ENCODE measurements at regions not wholly inside any gene's neighbourhood (a gene's known extent, or its start where the extent isn't known, plus 50 kb on each side); places are given as distances from the start of the nearest gene placed in this dataset.
"Not testable (repeated sequence)": the region's sequence is repeated elsewhere in the genome, so short reads cannot be mapped to it uniquely, and the experiment has no call there.

DNA sequence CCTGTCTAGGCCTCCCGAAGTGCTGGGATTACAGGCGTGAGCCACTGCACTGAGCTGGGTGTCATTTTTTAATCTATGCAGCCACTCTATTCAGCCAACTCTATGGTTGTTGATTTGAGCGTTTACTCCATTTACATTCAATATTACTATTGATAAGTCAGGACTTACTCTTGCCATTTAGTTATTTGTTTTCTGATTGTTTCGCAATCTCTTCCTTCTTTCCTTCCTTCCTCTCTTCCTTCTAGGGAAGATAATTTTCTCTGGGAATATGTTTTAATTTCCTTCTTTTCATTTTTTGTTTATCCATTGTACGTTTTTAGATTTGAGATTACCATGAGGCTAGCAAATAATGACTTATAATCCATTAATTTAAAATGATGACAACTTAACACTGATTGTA lies 2056.0 kb downstream of the OLFM4 start:
- Mint-ChIP-seq H3K4me1 (no peaks in the 10 kb centered on the region), H3K27ac (ENCODE audit: low read depth) (no peak overlapping the region), H3K9me3 (peaks cover 11% of the 10 kb centered on the region), H3K4me3 (no peak overlapping the region), H3K27me3 (no peaks in the 10 kb centered on the region), H3K36me3 (ENCODE audit: insufficient read depth) (no peaks in the 10 kb centered on the region)
- ATAC-seq (replicated peaks; ENCODE audit: extremely low read depth, poor library complexity, severe bottlenecking) (no peak), DNase-seq (ENCODE audit: low spot score in 2 of 2) (no peak)

DNA sequence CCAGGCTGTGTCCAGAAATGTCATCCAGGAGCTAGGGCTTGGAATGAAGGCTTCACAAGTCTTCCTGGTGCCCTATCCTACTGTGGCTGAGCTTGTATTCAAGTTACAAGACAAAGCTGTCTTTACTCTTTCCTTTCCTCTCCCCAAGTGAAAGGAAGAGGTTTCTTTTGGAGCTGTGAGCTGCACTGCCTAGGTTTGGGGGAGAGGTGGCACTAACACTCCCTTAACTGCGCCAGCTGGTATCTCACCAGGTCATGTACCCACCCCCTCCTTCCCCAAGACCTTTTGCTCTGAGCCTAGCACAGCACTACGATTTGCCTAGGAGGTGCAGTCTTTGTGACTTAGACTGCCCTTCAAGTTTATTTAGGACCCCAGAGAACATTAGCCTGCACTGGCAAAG lies 2053.6 kb upstream of the PRR20A start:
- H3K4me1 Mint-ChIP-seq: no peaks in the 10 kb centered on the region
- H3K27me3 Mint-ChIP-seq: no peaks in the 10 kb centered on the region
- no peaks in the 10 kb centered on the region for H3K36me3 Mint-ChIP-seq (ENCODE audit: insufficient read depth)
- no peak overlapping the region for H3K4me3 Mint-ChIP-seq
- H3K27ac Mint-ChIP-seq (ENCODE audit: low read depth): no peak overlapping the region
- DNase-seq (ENCODE audit: low spot score in 2 of 2): no peak
- ATAC-seq (replicated peaks; ENCODE audit: extremely low read depth, poor library complexity, severe bottlenecking): no peak
- H3K9me3 Mint-ChIP-seq: peaks cover 16% of the 10 kb centered on the region

DNA sequence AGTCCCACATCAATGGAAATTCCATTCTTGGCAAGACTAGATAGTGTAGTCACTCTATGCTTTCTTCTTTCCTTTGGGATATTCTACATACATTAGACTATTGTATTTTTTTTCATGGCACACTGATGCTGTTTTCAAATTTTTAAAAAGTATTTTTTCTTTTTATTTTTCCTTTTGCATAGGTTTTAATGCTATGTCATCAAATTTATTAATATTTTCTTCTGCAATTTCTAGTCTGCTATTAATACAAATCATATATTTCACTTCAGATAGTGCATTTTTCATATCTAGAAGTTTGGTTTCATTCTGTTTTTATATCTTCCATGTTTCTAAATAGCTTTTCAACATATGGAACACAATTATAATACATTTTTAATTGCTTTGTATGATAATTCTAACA lies 2050.1 kb upstream of the PRR20A start:
- H3K36me3 Mint-ChIP-seq (ENCODE audit: insufficient read depth): no peaks in the 10 kb centered on the region
- no peak overlapping the region for H3K4me3 Mint-ChIP-seq
- H3K27me3 Mint-ChIP-seq: no peaks in the 10 kb centered on the region
- ATAC-seq (replicated peaks; ENCODE audit: extremely low read depth, poor library complexity, severe bottlenecking) (no peak), DNase-seq (ENCODE audit: low spot score in 2 of 2) (no peak)
- H3K4me1 Mint-ChIP-seq: no peaks in the 10 kb centered on the region
- no peak overlapping the region for H3K27ac Mint-ChIP-seq (ENCODE audit: low read depth)
- peaks cover 5% of the 10 kb centered on the region for H3K9me3 Mint-ChIP-seq

DNA sequence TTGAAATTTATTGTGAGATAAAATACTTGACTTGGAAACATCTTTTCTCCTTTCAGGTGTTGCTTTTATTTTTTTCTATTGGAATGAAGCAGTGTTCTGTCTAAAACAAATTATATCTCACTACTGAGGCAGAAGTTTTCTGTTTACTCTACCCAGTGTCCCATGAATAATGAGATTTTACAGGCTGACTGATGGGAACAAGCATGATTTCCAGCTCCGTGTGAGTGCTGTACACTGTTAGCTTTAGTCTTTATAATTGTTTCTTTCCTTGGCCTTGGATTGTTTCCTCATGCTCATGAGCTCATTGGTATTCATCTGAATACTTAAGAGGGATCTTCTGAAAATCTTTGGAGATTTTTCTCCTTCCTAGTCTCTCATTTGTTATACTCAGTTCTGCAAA lies 2049.5 kb upstream of the PRR20A start:
- no peak for ATAC-seq (replicated peaks; ENCODE audit: extremely low read depth, poor library complexity, severe bottlenecking)
- H3K4me3 Mint-ChIP-seq: no peak overlapping the region
- H3K36me3 Mint-ChIP-seq (ENCODE audit: insufficient read depth): no peaks in the 10 kb centered on the region
- H3K27ac Mint-ChIP-seq (ENCODE audit: low read depth): no peak overlapping the region
- H3K9me3 Mint-ChIP-seq: peaks cover 10% of the 10 kb centered on the region
- H3K4me1 Mint-ChIP-seq: no peaks in the 10 kb centered on the region
- H3K27me3 Mint-ChIP-seq: no peaks in the 10 kb centered on the region
- DNase-seq (ENCODE audit: low spot score in 2 of 2): no peak

DNA sequence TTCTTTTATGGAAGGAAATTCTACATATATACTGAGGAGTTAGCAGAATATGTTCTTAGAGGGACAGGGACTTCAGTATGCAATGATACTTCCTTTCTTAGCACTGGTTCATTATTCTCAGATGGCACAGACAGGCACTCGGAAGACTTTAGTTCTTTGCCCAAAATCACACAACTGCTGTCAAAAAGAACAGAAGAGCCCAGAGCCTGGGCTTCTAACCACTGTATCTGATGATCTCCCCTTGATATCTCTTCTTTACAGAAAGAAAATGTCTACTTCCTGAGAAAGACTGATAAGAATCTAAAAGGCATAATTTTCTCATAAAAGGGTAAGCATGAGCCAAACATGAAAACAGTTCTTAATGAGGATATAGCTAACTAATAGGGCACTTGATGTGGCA lies 2034.2 kb upstream of the PRR20A start:
- Mint-ChIP-seq H3K27ac (ENCODE audit: low read depth) (no peak overlapping the region), H3K27me3 (no peaks in the 10 kb centered on the region), H3K4me1 (no peaks in the 10 kb centered on the region), H3K9me3 (peaks cover 18% of the 10 kb centered on the region), H3K36me3 (ENCODE audit: insufficient read depth) (no peaks in the 10 kb centered on the region), H3K4me3 (no peak overlapping the region)
- no peak for DNase-seq (ENCODE audit: low spot score in 2 of 2)
- ATAC-seq (replicated peaks; ENCODE audit: extremely low read depth, poor library complexity, severe bottlenecking): no peak

DNA sequence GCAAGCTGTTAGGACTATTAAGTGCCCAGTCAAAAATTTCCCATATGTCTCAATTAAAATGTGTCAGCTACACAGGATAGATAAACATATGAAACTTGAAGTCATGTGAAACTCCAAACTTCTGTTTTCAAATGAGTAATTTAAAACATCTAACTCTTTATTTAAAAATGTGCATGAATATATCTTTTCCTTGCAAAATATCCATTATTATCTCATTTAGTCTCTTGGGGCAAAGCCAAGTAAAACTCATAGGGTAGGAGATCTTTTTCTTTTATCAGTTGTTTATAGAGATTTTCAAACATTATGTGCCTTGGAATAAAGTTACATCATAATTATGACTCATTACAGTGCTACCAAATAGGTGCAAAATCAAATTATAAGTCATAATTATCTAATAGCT lies 2020.1 kb upstream of the PRR20A start:
- H3K27ac Mint-ChIP-seq (ENCODE audit: low read depth): no peak overlapping the region
- H3K9me3 Mint-ChIP-seq: peaks cover 11% of the 10 kb centered on the region
- no peaks in the 10 kb centered on the region for H3K4me1 Mint-ChIP-seq
- H3K36me3 Mint-ChIP-seq (ENCODE audit: insufficient read depth): no peaks in the 10 kb centered on the region
- DNase-seq (ENCODE audit: low spot score in 2 of 2) (no peak), ATAC-seq (replicated peaks; ENCODE audit: extremely low read depth, poor library complexity, severe bottlenecking) (no peak)
- no peaks in the 10 kb centered on the region for H3K27me3 Mint-ChIP-seq
- no peak overlapping the region for H3K4me3 Mint-ChIP-seq

DNA sequence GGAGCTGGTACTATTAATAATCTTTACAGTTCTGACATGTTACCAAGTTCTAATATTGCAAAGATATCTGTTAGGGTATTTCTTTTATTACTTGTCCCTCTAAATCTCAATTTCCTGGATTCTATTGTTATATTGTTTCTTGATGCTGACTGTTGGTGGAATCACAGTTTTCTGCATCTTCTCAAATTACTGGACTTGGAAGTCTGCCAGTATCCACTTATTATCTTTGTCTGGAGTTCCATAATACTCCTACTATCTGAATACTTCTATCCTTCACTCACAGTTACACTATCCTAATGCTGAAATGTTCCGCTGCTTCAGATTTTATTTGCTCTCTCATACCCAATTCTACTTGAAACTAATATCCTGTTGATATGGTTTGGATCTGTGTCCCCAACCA lies 1985.7 kb upstream of the PRR20A start:
- no peaks in the 10 kb centered on the region for H3K27me3 Mint-ChIP-seq
- peaks cover 3% of the 10 kb centered on the region for H3K36me3 Mint-ChIP-seq (ENCODE audit: insufficient read depth)
- DNase-seq (ENCODE audit: low spot score in 2 of 2): no peak
- no peak overlapping the region for H3K4me3 Mint-ChIP-seq
- H3K9me3 Mint-ChIP-seq: peaks cover 39% of the 10 kb centered on the region
- no peak overlapping the region for H3K27ac Mint-ChIP-seq (ENCODE audit: low read depth)
- no peaks in the 10 kb centered on the region for H3K4me1 Mint-ChIP-seq
- no peak for ATAC-seq (replicated peaks; ENCODE audit: extremely low read depth, poor library complexity, severe bottlenecking)

DNA sequence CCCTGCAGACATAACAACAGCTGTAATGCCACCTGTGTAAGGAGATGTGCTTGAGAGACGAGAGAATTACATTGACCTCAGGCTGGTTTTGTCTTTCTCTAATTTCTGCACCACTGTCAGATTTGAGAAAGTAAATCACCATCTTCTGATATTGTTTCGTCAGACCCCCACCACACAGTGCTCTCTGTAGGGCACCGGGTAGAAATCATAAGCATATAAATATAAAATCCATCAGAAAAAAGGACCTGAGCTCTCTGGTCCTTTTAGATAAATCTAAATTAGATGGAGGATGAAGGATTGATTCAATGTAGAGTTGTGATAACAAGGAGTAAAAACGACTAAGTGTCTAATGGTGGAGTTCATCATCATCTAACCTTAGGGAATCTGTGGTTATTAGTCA lies 1981.0 kb upstream of the PRR20A start:
- no peak overlapping the region for H3K4me3 Mint-ChIP-seq
- no peak for DNase-seq (ENCODE audit: low spot score in 2 of 2)
- peaks cover 3% of the 10 kb centered on the region for H3K36me3 Mint-ChIP-seq (ENCODE audit: insufficient read depth)
- H3K9me3 Mint-ChIP-seq: peaks cover 40% of the 10 kb centered on the region
- no peaks in the 10 kb centered on the region for H3K4me1 Mint-ChIP-seq
- ATAC-seq (replicated peaks; ENCODE audit: extremely low read depth, poor library complexity, severe bottlenecking): no peak
- no peaks in the 10 kb centered on the region for H3K27me3 Mint-ChIP-seq
- no peak overlapping the region for H3K27ac Mint-ChIP-seq (ENCODE audit: low read depth)

DNA sequence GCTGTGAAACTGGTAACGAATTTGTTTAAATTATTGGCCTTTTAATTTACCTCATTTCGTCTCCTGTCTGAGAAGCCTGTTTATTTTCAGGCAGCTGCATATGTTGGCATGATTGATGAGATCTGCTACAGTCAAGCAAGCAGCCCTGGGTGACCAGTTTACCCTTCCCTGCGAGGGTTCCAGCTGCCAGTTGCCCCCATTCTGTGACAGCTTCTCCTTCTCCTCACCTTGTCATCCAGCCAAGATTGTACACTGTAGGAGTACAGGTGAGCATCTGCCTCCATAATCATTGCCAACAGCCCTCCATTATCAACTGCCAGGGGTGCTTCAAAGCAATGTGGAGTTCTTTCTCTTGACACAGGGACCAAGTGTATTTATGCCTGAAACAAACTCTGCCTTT lies 1979.9 kb upstream of the PRR20A start:
- no peak overlapping the region for H3K4me3 Mint-ChIP-seq
- H3K4me1 Mint-ChIP-seq: no peaks in the 10 kb centered on the region
- DNase-seq (ENCODE audit: low spot score in 2 of 2) (no peak), ATAC-seq (replicated peaks; ENCODE audit: extremely low read depth, poor library complexity, severe bottlenecking) (no peak)
- no peaks in the 10 kb centered on the region for H3K27me3 Mint-ChIP-seq
- peaks cover 30% of the 10 kb centered on the region for H3K9me3 Mint-ChIP-seq
- H3K36me3 Mint-ChIP-seq (ENCODE audit: insufficient read depth): peaks cover 3% of the 10 kb centered on the region
- no peak overlapping the region for H3K27ac Mint-ChIP-seq (ENCODE audit: low read depth)

DNA sequence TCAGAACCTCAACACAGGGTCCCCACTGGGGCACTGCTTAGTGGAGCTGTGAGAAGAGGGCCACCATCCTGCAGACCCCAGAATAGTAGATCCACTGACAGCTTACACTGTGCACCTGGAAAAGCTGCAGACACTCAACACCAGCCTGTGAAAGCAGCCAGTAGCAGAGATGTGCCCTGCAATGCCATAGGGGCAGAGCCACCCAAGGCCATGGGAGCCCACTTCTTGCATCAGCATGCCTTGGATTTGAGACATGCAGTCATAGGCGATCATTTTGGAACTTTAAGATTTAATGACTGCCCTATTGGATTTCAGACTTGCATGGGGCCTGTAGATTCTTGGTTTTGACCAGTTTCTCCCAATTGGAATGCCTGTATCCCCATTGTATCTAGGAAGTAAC lies 1962.1 kb upstream of the PRR20A start:
- not testable (repeated sequence) for H3K4me3 Mint-ChIP-seq; ATAC-seq (replicated peaks; ENCODE audit: extremely low read depth, poor library complexity, severe bottlenecking); H3K4me1 Mint-ChIP-seq; H3K27ac Mint-ChIP-seq (ENCODE audit: low read depth); H3K27me3 Mint-ChIP-seq; H3K9me3 Mint-ChIP-seq; H3K36me3 Mint-ChIP-seq (ENCODE audit: insufficient read depth); DNase-seq (ENCODE audit: low spot score in 2 of 2)

DNA sequence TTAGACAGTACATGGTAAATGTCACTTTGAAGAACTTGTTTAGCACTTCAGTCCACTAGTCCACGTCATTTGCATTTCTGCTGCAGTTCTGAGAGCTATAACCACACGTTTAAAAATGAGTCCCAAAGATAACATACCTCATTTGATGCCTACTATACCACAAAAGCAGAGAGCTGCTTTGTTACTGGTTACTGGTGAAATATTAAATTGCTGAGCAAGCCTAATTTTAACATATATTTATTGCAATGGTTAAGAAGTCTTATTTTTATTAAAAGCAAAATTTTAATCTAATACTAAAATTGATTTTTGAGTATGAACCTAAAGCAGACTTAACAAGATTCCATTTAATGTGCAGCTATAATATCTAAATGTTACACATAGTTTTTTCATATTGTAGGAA lies 1949.7 kb upstream of the PRR20A start:
- DNase-seq (ENCODE audit: low spot score in 2 of 2) (no peak), ATAC-seq (replicated peaks; ENCODE audit: extremely low read depth, poor library complexity, severe bottlenecking) (no peak)
- no peak overlapping the region for H3K4me3 Mint-ChIP-seq
- H3K4me1 Mint-ChIP-seq: no peaks in the 10 kb centered on the region
- H3K27ac Mint-ChIP-seq (ENCODE audit: low read depth): no peak overlapping the region
- H3K36me3 Mint-ChIP-seq (ENCODE audit: insufficient read depth): no peaks in the 10 kb centered on the region
- no peaks in the 10 kb centered on the region for H3K9me3 Mint-ChIP-seq
- no peaks in the 10 kb centered on the region for H3K27me3 Mint-ChIP-seq

DNA sequence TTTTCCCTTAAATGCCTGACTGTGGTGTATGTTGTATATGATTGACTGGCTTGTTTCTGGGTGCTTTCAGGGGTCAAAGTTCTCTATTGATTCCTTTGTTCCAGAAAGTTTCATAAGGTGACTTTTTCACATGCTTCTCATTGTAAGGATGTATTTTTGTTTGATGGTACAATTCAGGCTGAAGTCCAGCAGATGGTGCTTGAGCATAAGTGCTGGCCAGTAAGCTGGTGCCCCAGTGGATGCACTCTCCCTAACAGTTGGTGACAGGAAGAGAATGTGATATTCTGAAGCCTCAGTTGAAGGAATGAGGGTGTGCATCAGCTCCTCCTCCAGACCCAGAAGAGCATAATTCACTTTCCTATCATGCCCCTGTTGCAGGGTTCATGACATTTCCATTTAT lies 1941.6 kb upstream of the PRR20A start:
- no peaks in the 10 kb centered on the region for H3K27me3 Mint-ChIP-seq
- no peak overlapping the region for H3K27ac Mint-ChIP-seq (ENCODE audit: low read depth)
- no peak for DNase-seq (ENCODE audit: low spot score in 2 of 2)
- peaks cover 26% of the 10 kb centered on the region for H3K9me3 Mint-ChIP-seq
- no peaks in the 10 kb centered on the region for H3K36me3 Mint-ChIP-seq (ENCODE audit: insufficient read depth)
- H3K4me1 Mint-ChIP-seq: no peaks in the 10 kb centered on the region
- no peak overlapping the region for H3K4me3 Mint-ChIP-seq
- no peak for ATAC-seq (replicated peaks; ENCODE audit: extremely low read depth, poor library complexity, severe bottlenecking)

DNA sequence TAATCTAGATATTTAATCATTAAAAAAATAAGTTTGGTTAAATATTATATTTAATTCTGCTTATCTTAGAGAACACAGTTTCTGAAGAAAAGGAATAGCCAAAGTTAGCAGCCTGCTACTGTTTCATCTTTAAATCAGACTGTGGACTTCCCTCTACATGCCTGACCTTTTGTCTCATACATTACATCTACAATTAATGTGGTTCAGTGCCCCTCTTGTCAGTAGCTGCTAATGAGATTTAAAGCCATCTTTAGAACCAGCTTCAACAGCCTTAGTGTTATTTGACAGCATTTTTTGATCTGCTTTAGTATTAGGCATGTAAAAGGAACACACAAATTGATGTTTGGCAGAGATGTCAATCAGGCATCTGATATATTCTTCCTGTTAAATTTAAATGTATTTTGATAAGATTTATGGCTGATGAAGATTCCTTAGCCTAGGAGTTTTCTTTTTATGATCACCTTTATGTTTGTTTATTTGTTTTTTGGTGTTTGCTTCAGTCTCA lies 1925.8 kb upstream of the PRR20A start:
- ATAC-seq (replicated peaks; ENCODE audit: extremely low read depth, poor library complexity, severe bottlenecking) (no peak), DNase-seq (ENCODE audit: low spot score in 2 of 2) (no peak)
- peaks cover 15% of the 10 kb centered on the region for H3K9me3 Mint-ChIP-seq
- no peaks in the 10 kb centered on the region for H3K36me3 Mint-ChIP-seq (ENCODE audit: insufficient read depth)
- H3K27me3 Mint-ChIP-seq: no peaks in the 10 kb centered on the region
- no peaks in the 10 kb centered on the region for H3K4me1 Mint-ChIP-seq
- no peak overlapping the region for H3K27ac Mint-ChIP-seq (ENCODE audit: low read depth)
- H3K4me3 Mint-ChIP-seq: no peak overlapping the region

DNA sequence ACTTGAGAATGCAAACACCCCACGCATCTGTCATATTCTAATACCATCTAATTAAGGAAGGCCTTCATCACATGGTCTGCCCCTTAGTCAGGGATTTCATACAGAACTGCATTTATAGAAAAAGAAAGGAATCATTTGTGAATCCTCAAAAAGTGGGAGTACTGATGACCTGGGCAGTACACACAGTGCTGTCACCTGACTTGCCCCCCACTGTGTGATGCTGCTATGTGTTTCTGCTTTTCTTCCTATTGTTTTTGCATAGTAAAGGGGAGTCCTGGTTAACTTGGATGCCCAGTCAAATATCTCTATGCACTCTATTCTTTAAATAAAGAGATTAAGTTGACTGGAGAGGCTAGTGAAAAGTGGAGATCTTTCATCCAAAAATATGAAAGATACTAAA lies 1921.2 kb upstream of the PRR20A start:
- Mint-ChIP-seq H3K4me1 (no peaks in the 10 kb centered on the region), H3K9me3 (peaks cover 5% of the 10 kb centered on the region), H3K27me3 (no peaks in the 10 kb centered on the region), H3K27ac (ENCODE audit: low read depth) (no peak overlapping the region), H3K4me3 (no peak overlapping the region), H3K36me3 (ENCODE audit: insufficient read depth) (no peaks in the 10 kb centered on the region)
- ATAC-seq (replicated peaks; ENCODE audit: extremely low read depth, poor library complexity, severe bottlenecking) (no peak), DNase-seq (ENCODE audit: low spot score in 2 of 2) (no peak)

Data from central memory CD8-positive, alpha-beta T cell (primary cell).